ENCODE measurements at regions not wholly inside any gene's neighbourhood (a gene's known extent, or its start where the extent isn't known, plus 50 kb on each side); places are given as distances from the start of the nearest gene placed in this dataset.

- DNase-seq (ENCODE audit: low read depth in 1 of 2, low spot score in 1 of 2) (no peak), ATAC-seq (no peak), FAIRE-seq (no peak)
- ChIA-PET POLR2A (no interaction called here), CTCF (no interaction called here)
- no peak overlapping the region for H3K4me3 ChIP-seq
- no peaks in the 10 kb centered on the region for H3K4me1 ChIP-seq
- TF ChIP-seq GATA3 (IDR thresholded peaks at IDR 0.05; ENCODE audit: borderline replicate concordance) (no peak), HDAC2 (IDR thresholded peaks at IDR 0.05) (no peak), TP53 (CRISPR knock-in tag; IDR thresholded peaks at IDR 0.05) (no peak), PBX3 (IDR thresholded peaks at IDR 0.05) (no peak), MYC (IDR thresholded peaks at IDR 0.05; ENCODE audit: borderline replicate concordance, low read length) (no peak), RFX5 (IDR thresholded peaks at IDR 0.05) (no peak), FOSL2 (IDR thresholded peaks at IDR 0.05) (no peak), FOSL2 (CRISPR knock-in tag; IDR thresholded peaks at IDR 0.05) (no peak), EHF (CRISPR knock-in tag; IDR thresholded peaks at IDR 0.05) (no peak), FOSB (CRISPR knock-in tag; IDR thresholded peaks at IDR 0.05) (no peak)
- TF ChIP-seq, protein P1, sequence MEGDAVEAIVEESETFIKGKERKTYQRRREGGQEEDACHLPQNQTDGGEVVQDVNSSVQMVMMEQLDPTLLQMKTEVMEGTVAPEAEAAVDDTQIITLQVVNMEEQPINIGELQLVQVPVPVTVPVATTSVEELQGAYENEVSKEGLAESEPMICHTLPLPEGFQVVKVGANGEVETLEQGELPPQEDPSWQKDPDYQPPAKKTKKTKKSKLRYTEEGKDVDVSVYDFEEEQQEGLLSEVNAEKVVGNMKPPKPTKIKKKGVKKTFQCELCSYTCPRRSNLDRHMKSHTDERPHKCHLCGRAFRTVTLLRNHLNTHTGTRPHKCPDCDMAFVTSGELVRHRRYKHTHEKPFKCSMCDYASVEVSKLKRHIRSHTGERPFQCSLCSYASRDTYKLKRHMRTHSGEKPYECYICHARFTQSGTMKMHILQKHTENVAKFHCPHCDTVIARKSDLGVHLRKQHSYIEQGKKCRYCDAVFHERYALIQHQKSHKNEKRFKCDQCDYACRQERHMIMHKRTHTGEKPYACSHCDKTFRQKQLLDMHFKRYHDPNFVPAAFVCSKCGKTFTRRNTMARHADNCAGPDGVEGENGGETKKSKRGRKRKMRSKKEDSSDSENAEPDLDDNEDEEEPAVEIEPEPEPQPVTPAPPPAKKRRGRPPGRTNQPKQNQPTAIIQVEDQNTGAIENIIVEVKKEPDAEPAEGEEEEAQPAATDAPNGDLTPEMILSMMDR (IDR thresholded peaks at IDR 0.05), result no peak
- TF ChIP-seq, protein P2, sequence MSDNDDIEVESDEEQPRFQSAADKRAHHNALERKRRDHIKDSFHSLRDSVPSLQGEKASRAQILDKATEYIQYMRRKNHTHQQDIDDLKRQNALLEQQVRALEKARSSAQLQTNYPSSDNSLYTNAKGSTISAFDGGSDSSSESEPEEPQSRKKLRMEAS (IDR thresholded peaks at IDR 0.05), result no peak
- H3K27ac ChIP-seq, result no peak overlapping the region
- no peak overlapping the region for H3K4me2 ChIP-seq
- no peaks in the 10 kb centered on the region for H3K9me3 ChIP-seq
Measured at GRCh38 chr14:82595466-82595865, 1061.8 kb upstream of the SEL1L start.

DNA sequence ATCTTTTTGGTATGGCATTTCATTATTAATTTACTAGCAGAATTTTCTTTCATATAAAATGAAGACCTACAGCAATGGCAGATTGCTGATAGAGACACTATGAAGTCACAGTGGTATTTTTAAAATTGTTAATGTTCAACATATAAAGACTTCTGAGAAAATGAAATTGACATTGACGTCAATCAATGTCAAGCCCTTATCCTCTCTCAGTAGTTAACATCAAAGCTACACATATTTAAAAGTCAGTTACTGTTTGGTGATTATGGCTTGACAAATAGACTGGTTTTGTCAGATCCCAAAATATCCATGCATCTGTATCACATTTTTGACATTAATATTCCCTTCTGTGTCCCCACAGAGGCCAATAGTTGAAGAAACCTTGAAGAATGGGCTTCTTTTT is 1069.1 kb upstream of the SEL1L start:
- no peak overlapping the region for H3K4me2 ChIP-seq
- H3K9me3 ChIP-seq, result no peaks in the 10 kb centered on the region
- ATAC-seq (no peak), FAIRE-seq (no peak), DNase-seq (ENCODE audit: low read depth in 1 of 2, low spot score in 1 of 2) (no peak)
- no peaks in the 10 kb centered on the region for H3K4me1 ChIP-seq
- ChIA-PET POLR2A (no interaction called here), CTCF (no interaction called here)
- 0% methylated on average over 1 of the region's 1 CpG for WGBS (ENCODE audit: missing lambda C conversion rate)
- no peak overlapping the region for H3K27ac ChIP-seq
- TF ChIP-seq CEBPB (IDR thresholded peaks at IDR 0.05) (no peak), EP300 (IDR thresholded peaks at IDR 0.05) (no peak), MAFK (IDR thresholded peaks at IDR 0.05; ENCODE audit: partially characterized antibody) (no peak), MYC (IDR thresholded peaks at IDR 0.05; ENCODE audit: borderline replicate concordance, low read length) (no peak), POLR2A (IDR thresholded peaks at IDR 0.05; ENCODE audit: low read length) (no peak), ZC3H11A (IDR thresholded peaks at IDR 0.05) (no peak), FOSL2 (IDR thresholded peaks at IDR 0.05) (no peak), FOSL2 (CRISPR knock-in tag; IDR thresholded peaks at IDR 0.05) (no peak)
- H3K4me3 ChIP-seq, result no peak overlapping the region

DNA sequence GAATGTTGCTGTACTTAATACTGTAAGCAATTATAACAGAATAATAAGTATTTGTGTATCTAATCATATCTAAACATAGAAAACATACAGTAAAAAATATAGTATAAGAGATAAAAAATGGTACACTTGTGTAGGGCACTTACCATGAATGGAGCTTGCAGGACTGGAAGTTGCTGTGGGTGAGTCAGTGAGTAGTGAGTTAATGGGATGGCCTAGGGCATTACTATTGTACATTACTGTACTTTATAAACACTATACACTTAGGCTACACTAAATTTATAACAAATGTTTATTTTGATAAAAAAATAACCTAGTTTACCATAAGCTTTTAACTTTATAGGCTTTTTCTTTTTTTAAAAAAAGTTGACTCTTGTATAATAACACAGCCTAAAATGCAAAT is 1071.2 kb upstream of the SEL1L start:
- no peak for DNase-seq (ENCODE audit: low read depth in 1 of 2, low spot score in 1 of 2)
- no peak for TF ChIP-seq NPAS2 (CRISPR knock-in tag; IDR thresholded peaks at IDR 0.05; ENCODE audit: borderline replicate concordance)
- TF ChIP-seq ATOH8 (CRISPR knock-in tag; IDR thresholded peaks at IDR 0.05; ENCODE audit: low read depth), result no peak
- TF ChIP-seq ZNF302 (CRISPR knock-in tag; IDR thresholded peaks at IDR 0.05), result no peak
- no peak for TF ChIP-seq POLR2A (IDR thresholded peaks at IDR 0.05; ENCODE audit: low read length)
- no peak for TF ChIP-seq USF2 (IDR thresholded peaks at IDR 0.05)
- no peak for TF ChIP-seq SMC3 (IDR thresholded peaks at IDR 0.05)
- no peak for TF ChIP-seq HOXA7 (CRISPR knock-in tag; IDR thresholded peaks at IDR 0.05)
- no peak for TF ChIP-seq JUN (IDR thresholded peaks at IDR 0.05)
- TF ChIP-seq CBX8 (IDR thresholded peaks at IDR 0.05), result no peak
- TF ChIP-seq, protein P3, sequence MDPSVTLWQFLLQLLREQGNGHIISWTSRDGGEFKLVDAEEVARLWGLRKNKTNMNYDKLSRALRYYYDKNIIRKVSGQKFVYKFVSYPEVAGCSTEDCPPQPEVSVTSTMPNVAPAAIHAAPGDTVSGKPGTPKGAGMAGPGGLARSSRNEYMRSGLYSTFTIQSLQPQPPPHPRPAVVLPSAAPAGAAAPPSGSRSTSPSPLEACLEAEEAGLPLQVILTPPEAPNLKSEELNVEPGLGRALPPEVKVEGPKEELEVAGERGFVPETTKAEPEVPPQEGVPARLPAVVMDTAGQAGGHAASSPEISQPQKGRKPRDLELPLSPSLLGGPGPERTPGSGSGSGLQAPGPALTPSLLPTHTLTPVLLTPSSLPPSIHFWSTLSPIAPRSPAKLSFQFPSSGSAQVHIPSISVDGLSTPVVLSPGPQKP (IDR thresholded peaks at IDR 0.05; ENCODE audit: low read depth, low read length), result no peak
- TF ChIP-seq BHLHE40 (IDR thresholded peaks at IDR 0.05; ENCODE audit: low read depth, low read length), result no peak
- TF ChIP-seq FOXS1 (CRISPR knock-in tag; IDR thresholded peaks at IDR 0.05), result no peak
- no peak for TF ChIP-seq KDM5A (IDR thresholded peaks at IDR 0.05)
- no peak for ATAC-seq
- Histone ChIP-seq H3K4me1 (no peaks in the 10 kb centered on the region), H3K9me3 (no peaks in the 10 kb centered on the region), H3K27ac (no peak overlapping the region), H3K4me3 (no peak overlapping the region), H3K4me2 (no peak overlapping the region)
- CTCF ChIA-PET, result no interaction called here
- POLR2A ChIA-PET, result no interaction called here
- no peak for FAIRE-seq
